Progenitor cell of endocrine pancreas (in vitro differentiated cells): ENCODE measurements at regions not wholly inside any gene's neighbourhood (a gene's known extent, or its start where the extent isn't known, plus 50 kb on each side); places are given as distances from the start of the nearest gene placed in this dataset.
A peak's percentile ranks its signal among the peaks of the same experiment; 100 is the strongest.
"Not testable (repeated sequence)": the region's sequence is repeated elsewhere in the genome, so short reads cannot be mapped to it uniquely, and the experiment has no call there.

Source experiments
- DNase-seq: peaks from one replicate; pipeline ENCODE4 v3.0.0; 2021; ENCODE audit warnings: low spot score; ENCODE audit not compliant: unreplicated experiment
- H3K27ac Mint-ChIP-seq: 2 replicates; pipeline ENCODE4 v1.8.0; 2021; ENCODE audit warnings: mild to moderate bottlenecking, moderate library complexity, mixed read lengths
- H3K27me3 Mint-ChIP-seq: 2 replicates; pipeline ENCODE4 v1.8.0; 2021; ENCODE audit warnings: mixed read lengths
- H3K36me3 Mint-ChIP-seq: 2 replicates; pipeline ENCODE4 v1.8.0; 2022; ENCODE audit warnings: mixed read lengths; ENCODE audit not compliant: insufficient read depth
- H3K4me1 Mint-ChIP-seq: 2 replicates; pipeline ENCODE4 v1.8.0; 2021; ENCODE audit warnings: low read depth, mixed read lengths
- H3K4me3 Mint-ChIP-seq: 2 replicates; pipeline ENCODE4 v1.8.0; 2021; ENCODE audit warnings: low read depth, mild to moderate bottlenecking, moderate library complexity, mixed read lengths
- H3K9me3 Mint-ChIP-seq: 2 replicates; pipeline ENCODE4 v1.8.0; 2021; ENCODE audit warnings: low read depth, mixed read lengths
- TF ChIP-seq, protein P1 (sequence below): fragments of 200-600 bp; sonication (generic); IDR thresholded peaks from one replicate; pipeline ENCODE4 v1.5.0; 2021; ENCODE audit warnings: antibody characterized with exemption, mild to moderate bottlenecking; ENCODE audit not compliant: unreplicated experiment

DNA sequence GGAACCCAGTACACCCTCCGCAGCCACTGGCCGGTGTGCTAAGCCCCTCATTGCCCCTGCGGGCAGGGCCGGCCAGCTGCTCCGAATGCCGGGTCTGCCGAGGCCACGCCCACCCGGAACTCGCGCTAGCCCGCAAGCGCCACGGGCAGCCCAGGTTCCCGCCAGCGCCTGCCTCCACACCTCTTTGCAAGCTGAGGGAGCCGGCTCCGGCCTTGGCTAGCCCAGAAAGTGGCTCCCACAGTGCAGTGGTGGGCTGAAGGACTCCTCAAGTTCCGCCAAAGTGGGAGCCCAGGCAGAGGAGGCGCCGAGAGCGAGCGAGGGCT, 81.4 kb upstream of the BCHE start:
- Mint-ChIP-seq H3K27me3 (no peaks in the 10 kb centered on the region), H3K36me3 (no peaks in the 10 kb centered on the region), H3K9me3 (peaks cover 14% of the 10 kb centered on the region), H3K4me3 (peak overlapping the region; percentile 55), H3K27ac (no peak overlapping the region), H3K4me1 (no peaks in the 10 kb centered on the region)
- no peak for DNase-seq
- TF ChIP-seq, protein P1, sequence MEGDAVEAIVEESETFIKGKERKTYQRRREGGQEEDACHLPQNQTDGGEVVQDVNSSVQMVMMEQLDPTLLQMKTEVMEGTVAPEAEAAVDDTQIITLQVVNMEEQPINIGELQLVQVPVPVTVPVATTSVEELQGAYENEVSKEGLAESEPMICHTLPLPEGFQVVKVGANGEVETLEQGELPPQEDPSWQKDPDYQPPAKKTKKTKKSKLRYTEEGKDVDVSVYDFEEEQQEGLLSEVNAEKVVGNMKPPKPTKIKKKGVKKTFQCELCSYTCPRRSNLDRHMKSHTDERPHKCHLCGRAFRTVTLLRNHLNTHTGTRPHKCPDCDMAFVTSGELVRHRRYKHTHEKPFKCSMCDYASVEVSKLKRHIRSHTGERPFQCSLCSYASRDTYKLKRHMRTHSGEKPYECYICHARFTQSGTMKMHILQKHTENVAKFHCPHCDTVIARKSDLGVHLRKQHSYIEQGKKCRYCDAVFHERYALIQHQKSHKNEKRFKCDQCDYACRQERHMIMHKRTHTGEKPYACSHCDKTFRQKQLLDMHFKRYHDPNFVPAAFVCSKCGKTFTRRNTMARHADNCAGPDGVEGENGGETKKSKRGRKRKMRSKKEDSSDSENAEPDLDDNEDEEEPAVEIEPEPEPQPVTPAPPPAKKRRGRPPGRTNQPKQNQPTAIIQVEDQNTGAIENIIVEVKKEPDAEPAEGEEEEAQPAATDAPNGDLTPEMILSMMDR = no peak

DNA sequence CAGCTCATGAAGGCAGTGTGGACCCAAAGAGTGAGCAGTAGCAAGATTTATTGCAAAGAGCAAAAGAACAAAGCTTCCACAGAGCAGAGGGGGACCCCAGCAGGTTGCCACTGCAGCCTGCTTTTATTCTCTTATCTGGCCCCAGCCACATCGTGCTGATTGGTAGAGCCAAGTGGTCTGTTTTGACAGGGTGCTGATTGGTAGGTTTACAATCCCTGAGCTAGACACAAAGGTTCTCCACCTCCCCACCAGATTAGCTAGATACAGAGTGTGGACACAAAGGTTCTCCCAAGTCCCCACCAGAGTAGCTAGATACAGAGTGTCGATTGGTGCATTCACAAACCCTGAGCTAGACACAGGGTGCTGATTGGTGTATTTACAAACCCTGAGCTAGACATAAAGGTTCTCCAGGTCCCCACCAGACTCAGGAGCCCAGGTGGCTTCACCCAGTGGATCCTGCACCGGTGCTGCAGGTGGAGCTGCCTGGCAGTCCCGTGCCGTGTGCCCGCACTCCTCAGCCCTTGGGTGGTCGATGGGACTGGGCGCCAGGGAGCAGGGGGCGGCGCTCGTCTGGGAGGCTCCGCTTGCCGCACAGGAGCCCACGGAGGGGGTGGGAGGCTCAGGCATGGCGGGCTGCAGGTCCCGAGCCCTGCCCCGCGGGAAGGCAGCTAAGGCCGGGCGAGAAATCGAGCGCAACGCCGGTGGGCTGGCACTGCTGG, 80.9 kb upstream of the BCHE start:
- not testable (repeated sequence) for H3K27ac Mint-ChIP-seq

DNA sequence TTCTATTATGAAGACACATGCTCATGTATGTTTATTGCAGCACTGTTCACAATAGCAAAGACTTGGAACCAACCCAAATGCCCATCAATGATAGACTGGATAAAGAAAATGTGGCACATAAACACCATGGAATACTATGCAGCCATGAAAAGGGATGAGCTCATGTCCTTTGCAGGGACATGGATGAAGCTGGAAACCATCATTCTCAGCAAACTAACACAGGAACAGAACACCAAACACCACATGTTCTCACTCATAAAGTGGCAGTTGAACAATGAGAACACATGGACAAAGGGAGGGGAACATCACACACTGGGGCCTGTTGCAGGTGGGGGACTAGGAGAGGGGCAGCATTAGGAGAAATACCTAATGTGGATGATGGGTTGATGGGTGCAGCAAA, 77.9 kb upstream of the BCHE start:
- not testable (repeated sequence) for H3K4me3 Mint-ChIP-seq, DNase-seq, H3K27me3 Mint-ChIP-seq, H3K27ac Mint-ChIP-seq, H3K4me1 Mint-ChIP-seq, H3K36me3 Mint-ChIP-seq
- H3K9me3 Mint-ChIP-seq = peaks cover 14% of the 10 kb centered on the region

More for the DNA sequence above, 80.9 kb upstream of the BCHE start:
- H3K36me3 Mint-ChIP-seq, H3K4me1 Mint-ChIP-seq, H3K27me3 Mint-ChIP-seq, DNase-seq: not testable (repeated sequence)
- Mint-ChIP-seq H3K4me3 (peak overlapping the region; percentile 42), H3K9me3 (peaks cover 14% of the 10 kb centered on the region)

DNA sequence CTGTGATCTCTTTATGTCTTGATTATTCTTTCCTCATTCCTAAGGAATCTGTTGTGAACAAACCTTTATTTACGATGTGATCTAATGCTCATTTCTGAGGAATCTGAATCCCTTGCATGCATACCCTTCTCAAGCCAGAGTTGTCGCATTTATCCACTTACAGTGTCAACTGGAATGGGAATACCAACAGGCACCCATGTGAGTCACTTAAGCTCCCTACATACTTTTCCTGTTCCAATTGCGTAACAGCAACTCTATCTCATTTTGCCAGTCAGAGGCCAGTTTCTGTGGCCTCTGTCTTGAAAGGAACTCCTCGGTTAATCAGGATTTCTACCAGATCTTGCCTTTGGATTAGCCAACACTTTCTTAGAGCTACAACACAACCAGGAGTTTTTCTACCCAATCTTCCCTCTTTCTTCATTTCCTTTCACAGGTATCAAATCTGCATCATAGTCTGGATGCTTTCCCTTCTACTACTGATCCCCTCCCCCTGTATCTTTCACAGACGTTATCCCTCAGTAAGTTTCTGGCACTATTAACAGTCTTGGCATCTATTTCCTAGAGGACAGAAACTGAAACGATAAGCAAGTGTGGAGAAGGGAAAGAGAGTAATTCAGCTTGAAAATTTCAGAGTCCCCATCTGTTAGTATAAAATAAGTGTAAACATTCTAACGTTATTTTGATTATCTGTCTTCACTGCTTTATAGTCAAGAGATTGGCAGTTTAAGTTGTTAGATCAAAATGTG, 66.8 kb upstream of the BCHE start:
- Mint-ChIP-seq H3K36me3 (no peaks in the 10 kb centered on the region), H3K27ac (no peak overlapping the region)
- TF ChIP-seq, protein P1 = no peak

DNA sequence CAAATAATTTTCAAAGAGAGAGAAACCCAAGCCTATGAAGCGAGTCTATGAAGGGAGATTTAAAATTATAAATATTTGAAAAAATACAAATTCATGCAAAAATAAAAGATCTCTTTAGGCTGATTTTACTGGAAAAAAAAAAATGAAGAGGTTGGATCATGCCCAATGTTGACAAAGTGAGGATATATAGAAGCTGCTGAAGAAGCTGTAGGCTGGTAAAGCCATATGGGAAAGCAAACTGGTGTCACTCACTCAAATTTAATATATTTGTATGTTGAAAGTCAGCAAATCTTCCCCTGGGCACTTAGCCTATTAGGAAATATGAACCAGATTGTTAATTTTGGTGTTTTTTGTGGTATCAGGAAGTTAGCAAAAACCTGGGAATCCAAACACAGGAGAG, 61.8 kb upstream of the BCHE start:
- no peak for DNase-seq
- peaks cover 6% of the 10 kb centered on the region for H3K9me3 Mint-ChIP-seq
- peaks cover 3% of the 10 kb centered on the region for H3K4me1 Mint-ChIP-seq
- H3K36me3 Mint-ChIP-seq = no peaks in the 10 kb centered on the region
- H3K27me3 Mint-ChIP-seq = no peaks in the 10 kb centered on the region
- no peak overlapping the region for H3K4me3 Mint-ChIP-seq
- no peak overlapping the region for H3K27ac Mint-ChIP-seq
- TF ChIP-seq, protein P1 = no peak

More for the DNA sequence above, 66.8 kb upstream of the BCHE start:
- Mint-ChIP-seq H3K4me1 (no peaks in the 10 kb centered on the region), H3K4me3 (no peak overlapping the region), H3K9me3 (peaks cover 6% of the 10 kb centered on the region), H3K27me3 (no peaks in the 10 kb centered on the region)
- DNase-seq = no peak

DNA sequence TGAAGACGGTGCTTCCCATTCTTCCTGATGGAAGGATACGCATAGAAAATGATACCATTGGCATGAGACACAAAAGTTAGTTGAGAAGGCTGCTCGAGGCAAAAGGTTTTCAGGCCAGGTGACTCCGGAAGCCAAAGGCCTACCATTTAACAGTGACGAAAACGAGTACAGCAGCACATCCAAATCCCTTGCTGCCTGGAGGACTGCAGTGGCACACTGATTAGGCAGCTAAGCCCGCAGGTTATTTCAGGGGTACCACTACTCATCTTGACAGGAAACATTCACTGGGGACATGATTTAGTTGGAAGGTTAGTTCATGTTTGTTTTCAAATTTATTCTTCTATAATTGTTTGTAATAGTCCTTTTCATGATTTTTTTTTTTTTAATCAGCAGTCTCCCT, 59.9 kb upstream of the BCHE start:
- no peaks in the 10 kb centered on the region for H3K9me3 Mint-ChIP-seq
- H3K27me3 Mint-ChIP-seq = no peaks in the 10 kb centered on the region
- no peak for DNase-seq
- H3K27ac Mint-ChIP-seq = no peak overlapping the region
- H3K4me3 Mint-ChIP-seq = no peak overlapping the region
- TF ChIP-seq, protein P1 = no peak
- no peaks in the 10 kb centered on the region for H3K36me3 Mint-ChIP-seq
- peaks cover 3% of the 10 kb centered on the region for H3K4me1 Mint-ChIP-seq
